OCI-LY3 (cell line): ENCODE measurements at regions not wholly inside any gene's neighbourhood (a gene's known extent, or its start where the extent isn't known, plus 50 kb on each side); places are given as distances from the start of the nearest gene placed in this dataset.
A peak's percentile ranks its signal among the peaks of the same experiment; 100 is the strongest.

Experiments
- H2AFZ ChIP-seq: fragments of 200-600, 300-600 bp; shearing (Covaris generic); 2 replicates; pipeline ENCODE4 v1.6.0; 2014; ENCODE audit warnings: antibody characterized with exemption, low read depth, low read length
- H3K27ac ChIP-seq: fragments of 200-600, 300-600 bp; sonication (generic); 2 replicates; pipeline ENCODE4 v1.5.1; 2014; ENCODE audit warnings: mild to moderate bottlenecking, low read length, moderate library complexity, mixed read lengths
- H3K27me3 ChIP-seq: fragments of 200-600, 300-600 bp; sonication (generic); 2 replicates; pipeline ENCODE4 v1.6.1; 2014; ENCODE audit warnings: low read depth, low read length, mixed read lengths
- H3K36me3 ChIP-seq: fragments of 200-600, 300-600 bp; sonication (generic); replicated peaks from 2 replicates; pipeline ENCODE3; 2014; ENCODE audit warnings: low read depth, low read length, mixed read lengths
- H3K4me1 ChIP-seq: fragments of 300-600, 200-600 bp; sonication (generic); 2 replicates; pipeline ENCODE4 v1.6.1; 2014; ENCODE audit warnings: low read length, mixed read lengths
- H3K4me2 ChIP-seq: fragments of 200-600, 300-600 bp; sonication (generic); 2 replicates; pipeline ENCODE4 v1.6.1; 2014; ENCODE audit warnings: low read length, mixed read lengths
- H3K4me3 ChIP-seq: fragments of 300-600, 200-600 bp; sonication (generic); 2 replicates; pipeline ENCODE4 v1.5.1; 2014; ENCODE audit warnings: antibody characterized with exemption, mild to moderate bottlenecking, low read length, moderate library complexity
- H3K79me2 ChIP-seq: fragments of 300-600, 200-600 bp; shearing (Covaris generic); 2 replicates; pipeline ENCODE4 v1.6.1; 2014; ENCODE audit warnings: mild to moderate bottlenecking, low read length, mixed read lengths
- H3K9ac ChIP-seq: fragments of 300-600, 200-600 bp; shearing (Covaris generic); 2 replicates; pipeline ENCODE4 v1.6.0; 2014; ENCODE audit warnings: mild to moderate bottlenecking, low read length, moderate library complexity
- H3K9me3 ChIP-seq: fragments of 200-600, 300-600 bp; shearing (Covaris generic); 2 replicates; pipeline ENCODE4 v1.6.1; 2014; ENCODE audit warnings: low read length, mixed read lengths; ENCODE audit not compliant: insufficient read depth
- H4K20me1 ChIP-seq: fragments of 200-600, 300-600 bp; sonication (generic); 2 replicates; pipeline ENCODE4 v1.6.1; 2016; ENCODE audit warnings: low read length, mixed read lengths; ENCODE audit not compliant: insufficient read depth
- CTCF ChIP-seq: fragments of 200-600, 300-600 bp; sonication (generic); IDR thresholded peaks from 2 replicates; pipeline ENCODE4 v1.5.1; 2014; ENCODE audit warnings: antibody characterized with exemption, low read length, low read depth
- EZH2phosphoT487 ChIP-seq: fragments of 200-600 bp; shearing (Covaris generic); IDR thresholded peaks from 2 replicates; pipeline ENCODE4 v1.6.1; 2018; ENCODE audit warnings: antibody characterized with exemption, mixed run types, low read depth

DNA sequence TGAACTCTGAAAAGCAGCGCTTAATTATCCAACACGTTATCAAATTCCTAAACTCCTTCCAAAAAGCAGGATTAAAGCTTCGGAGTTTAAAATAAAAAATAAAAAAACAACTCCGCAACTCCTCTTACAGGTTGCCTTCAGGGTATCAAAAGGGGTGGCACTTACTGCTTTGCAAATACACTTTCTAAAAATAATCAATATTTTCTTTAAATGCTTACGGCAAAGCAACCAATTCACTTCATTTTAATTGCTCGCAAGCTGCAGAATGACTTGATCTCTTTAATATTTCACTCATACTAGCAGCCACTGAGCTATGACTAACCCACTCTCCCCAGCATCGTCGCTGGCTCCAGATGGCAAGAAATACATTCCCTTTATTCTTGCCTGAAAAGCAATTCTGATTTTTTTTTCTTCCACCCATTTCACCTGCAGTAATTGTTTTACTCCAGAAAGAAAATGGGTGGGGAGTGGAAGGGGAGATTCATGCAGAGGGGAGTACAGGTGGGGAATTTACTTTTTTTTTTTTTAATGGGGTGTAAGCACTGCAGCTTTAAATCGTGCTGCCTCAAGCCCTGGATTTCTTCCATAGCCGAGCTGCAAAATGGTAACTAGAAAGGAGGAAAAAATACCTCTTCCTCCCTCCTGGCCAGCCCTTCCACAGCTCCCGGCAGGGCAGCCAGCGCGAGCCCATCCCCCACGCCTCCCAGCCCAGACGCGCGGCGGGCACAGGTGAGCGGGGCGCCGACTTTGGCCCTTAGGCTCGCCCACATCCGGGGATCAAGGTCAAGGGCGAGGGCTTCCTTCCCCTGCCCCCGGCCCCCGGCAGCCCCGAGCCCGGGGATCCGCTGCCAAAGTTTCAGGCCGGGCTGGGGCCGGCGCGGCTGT lies 54.2 kb upstream of the FHIP2A start:
- no peak overlapping the region for H2AFZ ChIP-seq

GRCh38 chr10:114767986-114768821 lies 53.4 kb upstream of the FHIP2A start:
- Histone ChIP-seq H3K4me3 (peak overlapping the region; percentile 35; the same call in 1 of the 2 replicates), H2AFZ (no peak overlapping the region), H3K36me3 (no peaks in the 10 kb centered on the region), H3K4me2 (peak overlapping the region; percentile 40; the same call in 1 of the 2 replicates), H3K79me2 (no peaks in the 10 kb centered on the region), H3K27me3 (no peaks in the 10 kb centered on the region), H4K20me1 (no peaks in the 10 kb centered on the region), H3K9ac (no peak overlapping the region), H3K4me1 (no peaks in the 10 kb centered on the region), H3K9me3 (no peaks in the 10 kb centered on the region), H3K27ac (no peak overlapping the region)
- TF ChIP-seq EZH2phosphoT487 (no peak), CTCF (no peak)

More for the DNA sequence above, 54.2 kb upstream of the FHIP2A start:
- H3K36me3 ChIP-seq = no peaks in the 10 kb centered on the region
- H3K4me1 ChIP-seq = no peaks in the 10 kb centered on the region
- no peaks in the 10 kb centered on the region for H3K79me2 ChIP-seq
- H3K27ac ChIP-seq = no peak overlapping the region
- H3K27me3 ChIP-seq = no peaks in the 10 kb centered on the region
- H3K4me2 ChIP-seq = peak overlapping the region; percentile 40
- TF ChIP-seq CTCF = no peak
- TF ChIP-seq EZH2phosphoT487 = no peak
- peak overlapping the region; percentile 35; the same call in 1 of the 2 replicates for H3K4me3 ChIP-seq
- no peaks in the 10 kb centered on the region for H3K9me3 ChIP-seq
- no peak overlapping the region for H3K9ac ChIP-seq
- H4K20me1 ChIP-seq = no peaks in the 10 kb centered on the region

- Histone ChIP-seq H3K27me3 (no peaks in the 10 kb centered on the region), H3K4me3 (no peak overlapping the region), H3K4me1 (no peaks in the 10 kb centered on the region), H4K20me1 (no peaks in the 10 kb centered on the region), H3K9ac (no peak overlapping the region), H3K79me2 (no peaks in the 10 kb centered on the region), H3K27ac (no peak overlapping the region), H2AFZ (no peak overlapping the region), H3K4me2 (no peak overlapping the region), H3K36me3 (no peaks in the 10 kb centered on the region), H3K9me3 (no peaks in the 10 kb centered on the region)
- TF ChIP-seq EZH2phosphoT487 = no peak
- TF ChIP-seq CTCF = no peak
These were observed 51.6 kb upstream of the FHIP2A start for GRCh38 chr10:114770009-114770408.

DNA sequence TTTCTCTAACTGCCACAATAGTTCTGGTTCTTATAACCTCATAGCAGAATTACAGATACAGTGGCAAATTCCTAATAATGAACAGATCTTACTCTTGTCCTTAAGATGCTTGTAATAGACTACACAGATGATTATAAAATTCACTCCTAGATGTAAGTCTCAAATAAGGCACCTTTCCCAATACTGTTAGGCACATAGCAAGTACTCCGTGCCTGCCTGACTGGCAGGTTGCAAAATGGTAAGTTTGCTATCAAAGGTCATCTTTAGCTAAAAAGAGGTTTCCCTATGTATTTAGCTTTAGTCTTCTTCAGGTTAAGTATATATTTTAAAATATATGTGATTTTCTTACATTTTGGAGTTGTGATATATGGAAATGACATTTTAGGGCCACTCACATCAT lies 50.4 kb upstream of the FHIP2A start:
- H3K79me2 ChIP-seq = no peaks in the 10 kb centered on the region
- no peaks in the 10 kb centered on the region for H3K9me3 ChIP-seq
- no peak overlapping the region for H2AFZ ChIP-seq
- H3K4me2 ChIP-seq = no peak overlapping the region
- H3K27me3 ChIP-seq = no peaks in the 10 kb centered on the region
- no peaks in the 10 kb centered on the region for H4K20me1 ChIP-seq
- no peak for TF ChIP-seq CTCF
- TF ChIP-seq EZH2phosphoT487 = no peak
- no peaks in the 10 kb centered on the region for H3K4me1 ChIP-seq
- no peak overlapping the region for H3K27ac ChIP-seq
- H3K4me3 ChIP-seq = no peak overlapping the region
- H3K36me3 ChIP-seq = no peaks in the 10 kb centered on the region
- H3K9ac ChIP-seq = no peak overlapping the region
